ENCODE measurements at regions not wholly inside any gene's neighbourhood (a gene's known extent, or its start where the extent isn't known, plus 50 kb on each side); places are given as distances from the start of the nearest gene placed in this dataset.

DNA sequence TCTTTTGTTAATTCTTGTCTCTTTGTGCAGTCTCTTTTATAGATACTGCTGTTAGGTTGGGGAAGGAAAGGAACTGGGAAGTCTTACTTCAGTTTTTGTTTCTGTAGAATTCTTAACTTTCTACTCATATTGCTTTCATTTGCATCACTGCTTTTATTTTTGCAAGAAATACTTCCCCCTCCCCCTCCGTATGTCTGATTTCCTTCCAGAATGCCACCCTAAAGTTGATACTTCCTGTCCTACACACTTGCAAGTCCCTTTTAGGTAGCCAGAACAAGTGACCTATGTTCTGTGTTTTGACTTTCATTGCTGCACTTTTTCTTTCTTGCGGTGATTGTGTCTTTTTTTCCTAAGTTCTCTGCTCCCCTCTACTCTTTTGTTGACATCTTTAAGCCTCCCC lies 477.4 kb downstream of the RSL24D1 start:
- CTCF ChIA-PET: no interaction called here
- TF ChIP-seq, protein P1, sequence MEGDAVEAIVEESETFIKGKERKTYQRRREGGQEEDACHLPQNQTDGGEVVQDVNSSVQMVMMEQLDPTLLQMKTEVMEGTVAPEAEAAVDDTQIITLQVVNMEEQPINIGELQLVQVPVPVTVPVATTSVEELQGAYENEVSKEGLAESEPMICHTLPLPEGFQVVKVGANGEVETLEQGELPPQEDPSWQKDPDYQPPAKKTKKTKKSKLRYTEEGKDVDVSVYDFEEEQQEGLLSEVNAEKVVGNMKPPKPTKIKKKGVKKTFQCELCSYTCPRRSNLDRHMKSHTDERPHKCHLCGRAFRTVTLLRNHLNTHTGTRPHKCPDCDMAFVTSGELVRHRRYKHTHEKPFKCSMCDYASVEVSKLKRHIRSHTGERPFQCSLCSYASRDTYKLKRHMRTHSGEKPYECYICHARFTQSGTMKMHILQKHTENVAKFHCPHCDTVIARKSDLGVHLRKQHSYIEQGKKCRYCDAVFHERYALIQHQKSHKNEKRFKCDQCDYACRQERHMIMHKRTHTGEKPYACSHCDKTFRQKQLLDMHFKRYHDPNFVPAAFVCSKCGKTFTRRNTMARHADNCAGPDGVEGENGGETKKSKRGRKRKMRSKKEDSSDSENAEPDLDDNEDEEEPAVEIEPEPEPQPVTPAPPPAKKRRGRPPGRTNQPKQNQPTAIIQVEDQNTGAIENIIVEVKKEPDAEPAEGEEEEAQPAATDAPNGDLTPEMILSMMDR (IDR thresholded peaks at IDR 0.05; ENCODE audit: unreplicated experiment): no peak
- no peak overlapping the region for H3K27ac Mint-ChIP-seq (ENCODE audit: low read depth, unreplicated experiment)

DNA sequence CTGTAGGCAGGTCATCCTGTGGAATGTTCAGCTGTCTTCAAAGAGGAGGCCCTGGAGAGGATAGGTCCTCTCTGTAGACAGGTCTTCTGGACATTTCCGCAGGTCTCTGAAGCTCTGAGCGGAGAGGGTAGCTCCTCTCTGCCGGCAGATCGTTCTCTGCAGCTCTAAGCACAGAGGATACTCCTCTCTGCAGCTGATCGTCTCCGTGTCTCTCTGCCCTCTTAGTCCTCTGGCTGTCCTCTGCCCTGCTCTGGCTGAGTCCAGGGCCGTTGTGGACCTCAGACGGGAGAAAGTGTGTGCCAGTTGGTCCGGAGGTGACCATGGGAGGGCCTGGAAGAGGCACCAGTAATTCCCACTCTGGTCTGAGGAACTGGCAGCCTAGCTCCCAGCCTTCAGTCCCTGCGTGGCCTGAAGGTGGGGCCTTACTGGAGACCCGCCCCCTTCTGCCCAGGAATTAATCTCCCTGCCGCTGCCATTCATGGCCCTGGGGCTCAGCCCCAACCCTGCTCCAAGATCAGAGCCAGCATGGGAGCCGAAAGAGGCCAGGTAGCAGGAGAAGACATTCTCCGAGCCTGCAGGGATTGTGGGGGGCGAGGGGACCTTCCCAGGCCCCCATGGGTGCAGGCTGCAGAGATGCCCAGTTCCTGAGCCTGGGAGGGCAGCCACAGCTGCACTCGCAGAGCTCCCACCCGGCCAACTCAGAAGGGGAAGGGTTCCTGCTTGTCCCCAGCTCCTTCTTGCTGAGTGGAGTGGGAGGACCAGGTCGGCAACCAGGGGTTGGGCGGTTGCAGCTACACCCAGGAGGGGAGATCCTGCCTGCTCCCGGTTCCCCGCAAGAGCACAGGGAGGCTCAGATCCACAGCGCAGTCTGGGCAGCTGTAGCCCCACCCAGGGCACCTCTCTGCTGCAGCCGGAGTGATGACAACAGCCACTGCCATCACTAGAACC lies 488.7 kb downstream of the RSL24D1 start:
- no peak for DNase-seq (ENCODE audit: unreplicated experiment)
- TF ChIP-seq, protein P1 (IDR thresholded peaks at IDR 0.05; ENCODE audit: unreplicated experiment): no peak
- POLR2A ChIA-PET: no interaction called here
- CTCF ChIA-PET: no interaction called here
- no peaks in the 10 kb centered on the region for H3K4me1 Mint-ChIP-seq (ENCODE audit: insufficient read depth, unreplicated experiment)
- BruUV-seq (replicated peaks): no TSS peak
- peaks cover 30% of the 10 kb centered on the region for H3K27me3 Mint-ChIP-seq (ENCODE audit: insufficient read depth, unreplicated experiment)
- no peak overlapping the region for H3K4me3 Mint-ChIP-seq (ENCODE audit: unreplicated experiment)
- H3K36me3 Mint-ChIP-seq (ENCODE audit: insufficient read depth, unreplicated experiment): no peaks in the 10 kb centered on the region
- no peak overlapping the region for H3K27ac Mint-ChIP-seq (ENCODE audit: low read depth, unreplicated experiment)
- intact Hi-C loops (cut with micrococcal nuclease): no loop called here
- no peaks in the 10 kb centered on the region for H3K9me3 Mint-ChIP-seq (ENCODE audit: unreplicated experiment)

More for the DNA sequence above, 477.4 kb downstream of the RSL24D1 start:
- POLR2A ChIA-PET: no interaction called here
- no peaks in the 10 kb centered on the region for H3K27me3 Mint-ChIP-seq (ENCODE audit: insufficient read depth, unreplicated experiment)
- no peaks in the 10 kb centered on the region for H3K36me3 Mint-ChIP-seq (ENCODE audit: insufficient read depth, unreplicated experiment)
- BruUV-seq (replicated peaks): no TSS peak
- intact Hi-C loops (cut with micrococcal nuclease): no loop called here
- H3K4me3 Mint-ChIP-seq (ENCODE audit: unreplicated experiment): no peak overlapping the region
- no peaks in the 10 kb centered on the region for H3K4me1 Mint-ChIP-seq (ENCODE audit: insufficient read depth, unreplicated experiment)
- H3K9me3 Mint-ChIP-seq (ENCODE audit: unreplicated experiment): peaks cover 38% of the 10 kb centered on the region
- no peak for DNase-seq (ENCODE audit: unreplicated experiment)

DNA sequence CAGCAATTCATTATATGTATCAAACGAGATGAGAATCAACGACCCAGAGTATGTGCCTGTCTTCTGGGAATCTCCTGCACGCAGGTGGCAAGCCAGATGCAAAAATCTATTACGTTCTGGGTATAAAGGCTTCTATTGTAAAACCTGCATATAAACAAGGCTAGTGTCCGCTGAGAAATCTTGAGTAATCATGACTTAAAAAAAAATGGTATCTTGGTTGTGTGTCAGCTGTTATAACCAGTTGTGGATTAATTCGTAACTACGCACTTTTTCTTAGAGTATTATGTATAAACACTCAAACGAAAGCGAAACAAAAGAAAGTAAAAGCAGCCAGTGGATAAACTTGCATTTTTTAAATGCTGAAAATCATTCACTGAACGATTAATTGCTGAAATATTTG lies 509.1 kb downstream of the RSL24D1 start:
- no peaks in the 10 kb centered on the region for H3K36me3 Mint-ChIP-seq (ENCODE audit: insufficient read depth, unreplicated experiment)
- H3K9me3 Mint-ChIP-seq (ENCODE audit: unreplicated experiment): peaks cover 9% of the 10 kb centered on the region
- BruUV-seq (replicated peaks): no TSS peak
- TF ChIP-seq, protein P1 (IDR thresholded peaks at IDR 0.05; ENCODE audit: unreplicated experiment): no peak
- no peak for DNase-seq (ENCODE audit: unreplicated experiment)
- peaks cover 52% of the 10 kb centered on the region for H3K27me3 Mint-ChIP-seq (ENCODE audit: insufficient read depth, unreplicated experiment)
- intact Hi-C loops (cut with micrococcal nuclease): no loop called here
- H3K4me1 Mint-ChIP-seq (ENCODE audit: insufficient read depth, unreplicated experiment): no peaks in the 10 kb centered on the region
- H3K4me3 Mint-ChIP-seq (ENCODE audit: unreplicated experiment): peak overlapping the region; percentile 11
- CTCF ChIA-PET: no interaction called here
- POLR2A ChIA-PET: interaction anchor here (0.8 kb wide), 1 partner anchor 9 kb away, joined by 3 read pairs; no protein-coding TSS in a partner anchor
- H3K27ac Mint-ChIP-seq (ENCODE audit: low read depth, unreplicated experiment): no peak overlapping the region
